ENCODE measurements at regions not wholly inside any gene's neighbourhood (a gene's known extent, or its start where the extent isn't known, plus 50 kb on each side); places are given as distances from the start of the nearest gene placed in this dataset.

DNA sequence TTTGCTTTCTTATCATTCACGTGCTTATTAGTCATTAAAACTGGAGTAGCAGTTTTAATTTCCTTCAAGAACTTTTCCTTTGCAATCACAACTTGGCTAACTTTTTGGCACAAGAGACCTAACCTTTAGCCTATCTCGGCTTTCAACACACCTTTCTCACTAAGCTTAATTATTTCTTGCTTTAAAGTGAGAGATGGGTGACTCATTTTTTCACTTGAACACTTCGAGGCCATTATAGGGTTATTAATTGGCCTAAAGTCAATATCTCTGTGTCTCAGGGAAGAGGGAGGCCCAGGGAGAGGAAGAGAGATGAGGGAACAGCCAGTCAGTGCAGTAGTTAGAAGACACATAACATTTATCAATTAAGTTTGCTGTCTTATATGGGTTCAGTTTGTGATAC lies 289.8 kb downstream of the RBM43 start:
- no peak for DNase-seq

DNA sequence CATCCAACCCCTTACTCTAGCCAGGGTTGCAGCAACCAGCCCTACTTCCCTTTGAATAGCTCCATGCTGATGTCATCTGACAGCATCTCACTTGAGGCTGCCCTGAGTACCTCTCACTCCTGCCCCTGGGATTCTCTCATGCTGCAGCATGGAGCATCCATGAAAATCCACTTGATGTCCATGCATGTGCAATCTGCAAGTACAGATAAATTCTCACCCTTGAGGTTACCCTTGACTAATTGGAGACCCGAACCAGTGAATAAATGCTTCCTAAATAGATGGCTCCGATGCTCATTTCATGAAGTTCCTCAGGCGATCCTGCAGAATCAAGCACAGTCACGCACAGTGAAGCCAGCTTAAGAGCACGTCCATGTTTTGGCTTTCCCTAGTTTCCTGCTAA lies 298.3 kb downstream of the RBM43 start:
- no peak for DNase-seq

DNA sequence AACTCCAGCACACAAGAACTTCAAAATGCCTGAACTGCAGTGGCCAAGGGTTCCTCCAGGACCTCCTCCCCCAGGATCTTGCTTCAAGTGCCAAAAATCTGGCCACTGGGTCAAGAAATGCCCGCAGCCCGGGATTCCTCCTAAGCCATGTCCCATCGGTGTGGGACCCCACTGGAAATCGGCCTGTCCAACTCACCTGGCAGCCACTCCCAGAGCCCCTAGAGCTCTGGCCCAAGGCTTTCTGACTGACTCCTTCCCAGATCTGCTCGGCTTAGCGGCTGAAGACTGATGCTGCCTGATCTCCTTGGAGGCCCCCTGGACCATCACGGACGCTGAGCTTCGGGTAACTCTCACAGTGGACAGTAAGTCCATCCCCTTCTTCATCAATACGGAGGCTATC lies 306.4 kb downstream of the RBM43 start:
- DNase-seq, result no peak

DNA sequence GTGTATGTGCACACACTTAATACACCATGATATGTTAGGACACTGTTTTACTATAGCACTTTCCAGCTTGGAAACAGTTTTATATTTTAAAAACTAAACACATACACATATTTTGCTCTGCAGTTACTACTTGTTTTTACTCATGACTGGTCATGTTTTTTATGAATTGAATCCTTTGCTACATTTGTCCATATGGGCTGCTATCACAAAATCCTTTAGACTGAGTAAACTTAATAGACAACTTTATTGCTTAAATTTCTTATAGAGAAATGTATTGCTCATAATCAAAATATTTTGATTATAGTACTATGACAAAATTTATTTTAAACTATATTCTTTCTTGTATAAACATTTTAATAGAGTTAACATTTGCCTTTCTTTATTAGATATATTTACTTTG lies 314.8 kb downstream of the RBM43 start:
- DNase-seq, result no peak

DNA sequence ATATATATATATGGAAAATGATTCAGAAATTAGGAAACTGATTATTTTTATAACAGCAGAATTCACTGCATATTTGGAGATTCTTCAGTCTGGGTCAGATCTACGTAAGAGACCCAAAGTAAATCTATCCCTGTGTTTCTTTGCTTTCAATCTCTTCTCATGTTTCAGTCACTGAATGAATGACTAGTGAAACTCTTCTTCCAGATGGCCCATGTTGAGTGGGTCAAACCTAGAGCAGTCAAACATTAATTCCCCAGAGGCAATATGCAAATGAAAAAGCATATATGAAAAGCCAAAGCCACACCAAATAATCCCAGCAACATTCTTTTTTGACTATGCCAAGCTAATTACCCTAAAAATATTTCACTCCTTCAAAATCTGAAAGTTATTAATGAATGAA lies 317.3 kb downstream of the RBM43 start:
- no peak for DNase-seq

DNA sequence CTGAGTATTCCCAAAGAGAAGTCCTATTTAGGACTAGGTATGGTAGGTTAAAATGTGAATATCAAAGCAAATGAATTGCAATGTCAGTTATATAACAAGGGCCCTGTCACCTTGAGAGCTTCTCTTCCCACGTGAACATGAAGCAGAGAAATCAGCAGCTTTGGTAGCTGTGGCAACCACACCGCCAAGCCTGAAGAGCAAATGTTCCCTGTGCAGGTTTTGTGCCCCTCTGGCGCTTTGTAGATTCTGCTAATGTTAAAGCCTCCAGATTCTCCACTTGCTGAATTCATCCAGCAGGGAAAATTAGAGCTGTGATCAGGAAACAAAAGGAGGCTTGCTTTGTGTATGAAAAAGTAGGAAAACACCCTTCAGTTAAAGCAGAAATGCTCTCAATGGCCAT lies 322.6 kb downstream of the RBM43 start:
- DNase-seq, result no peak

DNA sequence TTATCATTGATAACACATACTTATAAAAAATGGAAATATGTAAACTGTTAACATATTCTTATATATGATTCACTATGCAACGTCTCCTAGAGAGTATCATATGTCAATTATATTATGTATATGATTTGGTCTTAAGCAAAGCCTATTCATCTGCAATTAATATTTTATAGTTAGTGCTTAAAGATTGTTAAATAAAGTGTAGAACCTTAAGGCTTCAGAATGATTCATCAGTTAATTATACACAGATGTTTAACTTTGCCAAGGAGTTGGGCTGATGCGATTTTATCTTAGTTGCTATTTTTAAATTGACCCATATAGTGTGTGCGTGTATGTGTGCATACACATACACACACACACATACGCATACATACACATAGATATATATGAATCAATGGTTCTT lies 323.1 kb downstream of the RBM43 start:
- DNase-seq, result no peak

DNA sequence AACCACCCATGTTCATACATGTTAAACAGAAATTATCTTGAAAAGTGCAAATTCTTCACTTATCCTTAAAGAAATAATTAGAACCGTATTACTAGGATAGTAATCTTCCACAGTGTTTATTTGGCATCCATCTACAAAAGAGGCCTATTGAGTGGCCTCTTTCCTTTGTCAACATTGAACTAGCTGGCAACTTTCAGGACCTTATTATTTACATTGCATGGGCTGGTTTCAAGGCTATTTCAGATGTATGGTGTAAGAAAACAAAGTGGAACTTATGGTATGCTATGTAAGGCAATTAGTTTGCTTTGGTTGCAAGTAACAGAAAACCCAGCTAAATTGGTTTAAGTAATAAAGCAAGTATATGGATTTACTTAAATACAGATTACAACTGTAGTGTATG lies 324.6 kb downstream of the RBM43 start:
- no peak for DNase-seq

DNA sequence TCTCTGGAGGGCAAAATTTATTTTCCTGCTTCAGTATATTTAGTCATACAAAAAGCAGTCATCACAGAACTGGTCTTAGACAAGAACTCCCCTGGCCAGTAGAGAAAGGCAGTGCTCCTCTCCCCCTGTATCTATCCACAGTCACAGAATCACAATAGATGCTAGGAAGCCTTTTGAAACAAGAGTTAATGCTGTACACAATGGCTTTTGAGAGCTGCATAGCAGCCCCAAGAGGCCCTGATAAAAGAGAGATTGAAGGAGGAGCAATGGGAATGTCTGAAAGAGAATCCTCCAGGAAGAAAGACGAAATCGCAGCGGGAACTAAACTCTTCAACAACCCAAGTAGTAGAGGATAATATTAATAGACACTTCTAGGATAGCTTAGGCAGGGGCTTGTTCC lies 330.2 kb downstream of the RBM43 start:
- no peak for DNase-seq

DNA sequence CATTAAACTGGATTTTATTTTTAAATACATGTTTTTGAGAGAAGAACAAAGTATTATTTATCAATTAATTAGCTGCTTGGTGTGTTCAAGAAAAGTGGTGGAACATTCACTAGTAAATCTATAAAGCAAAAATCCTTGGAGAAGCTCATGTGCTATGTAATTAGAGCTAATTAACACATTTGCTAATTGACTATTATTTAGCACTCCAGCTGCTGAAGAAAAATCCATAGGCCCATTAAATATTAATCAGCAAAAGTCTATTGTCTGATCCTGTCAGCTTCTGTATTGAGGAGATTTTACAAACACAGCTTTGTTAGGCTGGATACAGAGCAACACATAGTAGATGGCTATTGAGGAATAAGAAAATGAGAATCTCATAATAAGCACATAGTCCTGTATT lies 336.1 kb downstream of the RBM43 start:
- DNase-seq, result no peak

DNA sequence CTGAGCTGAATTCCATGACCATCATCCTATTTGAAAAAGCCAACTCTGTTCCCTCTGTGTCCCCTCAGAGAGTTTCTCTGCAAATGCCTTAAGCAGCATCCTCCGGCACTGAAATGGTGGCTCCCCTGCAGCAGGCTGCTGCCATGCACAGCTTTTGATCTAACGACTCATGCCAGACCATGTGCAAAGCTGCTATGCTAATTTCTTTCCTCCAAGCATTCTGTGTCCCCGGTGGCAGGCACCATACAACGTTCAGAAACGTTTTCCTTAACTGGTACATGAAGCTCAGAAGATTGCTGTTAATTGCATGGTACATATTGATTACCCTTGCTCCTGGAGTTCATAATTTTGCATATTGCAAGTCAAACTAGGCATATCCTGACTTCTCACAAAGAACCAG lies 336.8 kb downstream of the RBM43 start:
- no peak for DNase-seq

DNA sequence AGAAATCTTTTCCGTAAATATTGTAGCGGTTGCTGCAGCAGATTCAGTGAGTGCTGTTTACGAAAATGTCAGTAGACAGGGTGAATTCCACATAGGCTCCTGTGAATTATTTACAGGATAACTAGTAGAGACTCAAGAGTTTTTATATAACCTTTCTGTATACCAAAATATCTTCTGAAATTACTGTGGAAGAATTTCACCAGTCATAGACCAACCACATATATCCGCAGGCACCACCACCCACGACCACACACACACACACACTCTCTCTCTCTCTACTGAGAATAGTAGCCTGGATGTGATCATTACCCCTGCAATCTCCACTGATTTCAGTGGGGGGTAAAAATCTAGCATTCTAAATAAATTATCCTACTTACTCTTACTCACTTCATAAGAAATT lies 341.8 kb downstream of the RBM43 start:
- DNase-seq, result no peak

DNA sequence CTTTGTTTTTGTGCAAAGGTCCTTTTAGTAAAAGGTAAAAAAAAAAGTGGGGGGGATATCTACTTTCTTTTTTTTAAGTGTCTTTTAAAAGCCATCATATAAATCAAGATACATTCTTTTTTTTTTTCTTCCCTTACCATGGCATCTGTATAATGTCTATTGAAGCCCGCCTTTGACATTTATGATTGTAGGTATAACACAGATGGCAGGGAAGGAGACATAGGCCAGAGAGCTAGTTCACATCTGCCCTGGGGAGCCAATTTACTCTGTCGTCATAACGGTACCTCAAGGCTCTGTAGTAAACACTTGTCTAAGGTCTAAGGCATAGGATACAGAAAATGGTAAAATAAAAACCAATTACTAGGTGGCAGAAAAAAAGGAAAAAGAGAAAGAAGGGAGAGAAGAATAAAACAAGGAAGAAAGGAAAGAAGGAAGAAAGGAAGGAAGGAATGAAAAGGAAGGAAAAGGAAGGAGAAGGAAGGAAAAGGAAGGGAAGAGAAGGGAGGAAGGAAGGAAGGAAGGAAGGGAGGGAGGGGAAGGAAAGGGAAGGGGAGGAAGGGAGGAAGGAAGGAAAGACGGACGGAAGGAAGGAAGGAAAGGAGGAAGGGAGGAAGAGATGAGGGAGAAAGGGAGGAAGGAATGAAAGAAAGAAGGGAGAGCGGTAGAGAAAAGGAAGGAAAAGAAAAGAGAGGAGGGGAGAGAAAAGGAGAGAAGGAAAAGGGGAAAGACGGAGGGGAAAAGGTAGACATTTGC lies 343.5 kb downstream of the RBM43 start:
- no peak for DNase-seq

DNA sequence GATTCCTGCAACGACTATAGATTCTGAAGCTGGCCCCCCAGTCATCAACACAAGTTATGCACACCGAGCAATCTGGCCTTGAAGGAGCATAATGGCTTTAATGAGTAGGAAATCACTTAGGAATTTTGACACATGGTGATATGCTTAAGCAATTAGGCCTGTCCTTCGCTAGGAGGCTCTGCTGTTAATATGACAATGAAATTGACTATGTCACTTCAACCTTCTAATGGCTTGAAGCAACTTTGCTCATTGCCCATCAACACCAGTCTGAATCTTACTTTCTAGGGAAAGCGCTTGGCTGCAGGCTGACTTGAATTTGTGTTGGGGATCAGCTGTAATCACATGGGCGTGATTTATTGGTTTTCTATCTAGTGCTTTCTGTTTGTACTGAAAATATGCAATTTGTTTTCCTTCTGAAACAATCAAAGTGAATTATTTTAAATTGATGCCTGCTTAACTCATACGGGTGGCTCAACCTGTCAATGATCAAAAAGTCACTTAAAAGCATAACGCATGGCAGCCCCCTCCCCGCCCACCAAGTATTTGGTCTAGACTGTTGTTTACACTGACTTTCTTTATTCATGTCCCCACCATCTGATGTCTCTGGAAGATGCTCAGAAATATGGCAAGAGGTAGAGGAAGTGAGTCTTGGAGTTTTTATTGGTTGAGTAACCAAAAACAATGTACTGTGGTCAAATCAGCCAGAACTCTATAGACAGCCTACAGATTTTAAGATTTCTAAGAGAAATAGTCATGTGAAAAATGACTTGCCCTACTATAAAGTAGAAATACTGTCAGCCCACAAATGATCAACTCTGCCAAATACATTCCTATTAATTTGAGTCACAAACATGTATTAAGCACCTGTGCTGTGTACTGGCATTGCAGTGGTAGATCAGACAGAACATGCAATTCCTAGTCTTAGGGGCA lies 344.9 kb downstream of the RBM43 start:
- DNase-seq, result no peak

DNA sequence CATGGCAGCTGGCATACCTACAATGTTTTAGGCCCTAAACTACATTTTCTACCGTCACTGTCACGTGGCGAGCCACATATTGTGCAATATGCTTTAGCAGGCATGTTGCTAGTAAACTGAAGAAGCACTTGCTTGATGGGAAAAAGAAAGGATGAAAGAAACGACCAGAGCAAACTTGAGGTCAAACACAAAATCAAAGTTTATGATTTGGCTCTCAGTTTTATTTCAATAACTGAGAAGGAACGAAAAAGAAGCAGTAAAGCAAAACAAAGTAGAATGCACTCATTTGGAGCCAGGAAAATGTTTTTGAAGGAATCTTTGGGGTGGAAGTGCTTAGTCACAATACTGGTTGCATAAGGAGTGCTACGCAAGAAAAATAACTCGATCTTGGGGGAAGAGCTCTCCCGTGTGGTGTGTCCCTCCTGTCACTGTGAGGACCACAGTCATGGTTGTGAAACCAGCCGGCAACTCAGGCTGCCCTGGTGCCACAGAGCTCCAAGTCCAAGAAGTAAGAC lies 349.8 kb downstream of the RBM43 start:
- DNase-seq, result peak; percentile 77

DNA sequence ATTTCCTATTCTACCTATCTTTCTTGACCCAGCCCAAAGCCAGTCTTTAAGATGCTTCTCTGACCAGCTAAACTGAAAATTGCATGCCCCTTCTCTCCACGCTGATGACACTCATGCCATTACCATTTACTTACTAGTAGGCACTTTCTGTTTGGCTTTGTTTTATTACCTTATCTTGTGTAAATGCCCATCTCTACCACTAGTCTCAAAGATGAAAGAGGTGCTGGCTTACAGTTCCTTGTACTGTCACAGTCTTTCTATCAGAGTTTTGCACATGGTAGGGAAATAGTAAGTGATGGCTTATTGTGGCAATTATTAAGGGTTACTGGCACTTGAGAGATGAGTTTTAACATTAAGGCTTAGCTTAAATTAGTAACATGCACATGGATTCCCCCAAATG lies 352.1 kb downstream of the RBM43 start:
- DNase-seq, result no peak

DNA sequence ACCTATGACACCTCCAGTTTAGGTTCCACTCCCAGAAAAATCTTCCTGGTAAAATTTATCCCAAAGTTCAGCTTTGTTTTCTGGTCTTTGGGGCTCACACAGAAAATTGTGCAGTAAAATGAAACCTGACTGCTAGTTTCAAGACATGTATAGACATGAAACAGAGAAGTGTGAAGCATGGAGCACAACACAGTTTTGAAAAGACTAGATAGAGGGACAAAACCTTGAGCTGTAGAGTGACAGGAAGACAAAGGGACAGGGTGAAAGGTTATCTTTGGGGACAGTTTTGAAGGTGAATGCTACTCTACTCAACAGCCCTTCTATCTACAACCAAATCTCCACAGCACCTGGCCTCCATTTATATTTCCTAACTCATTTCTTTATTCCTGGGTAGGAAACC lies 352.6 kb downstream of the RBM43 start:
- DNase-seq, result no peak

DNA sequence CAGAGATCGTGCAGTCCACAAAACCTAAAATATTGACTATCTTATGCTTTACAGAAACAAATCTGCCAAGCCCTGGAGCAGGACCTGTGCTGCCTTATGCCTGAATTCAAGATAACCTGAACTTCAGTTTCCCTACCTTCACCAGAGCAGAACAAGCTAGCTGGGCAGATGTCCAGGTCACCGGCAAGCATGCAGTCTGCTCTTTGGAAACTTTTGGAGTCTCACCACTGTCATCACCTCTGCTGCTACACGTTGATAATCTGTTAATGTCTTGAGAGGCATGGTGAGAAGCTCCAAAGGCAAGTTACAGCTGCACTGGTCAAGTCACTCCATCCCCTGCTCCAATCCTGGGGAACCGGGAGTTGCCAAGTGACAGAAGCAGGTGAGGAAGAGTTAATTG lies 354.2 kb downstream of the RBM43 start:
- no peak for DNase-seq

DNA sequence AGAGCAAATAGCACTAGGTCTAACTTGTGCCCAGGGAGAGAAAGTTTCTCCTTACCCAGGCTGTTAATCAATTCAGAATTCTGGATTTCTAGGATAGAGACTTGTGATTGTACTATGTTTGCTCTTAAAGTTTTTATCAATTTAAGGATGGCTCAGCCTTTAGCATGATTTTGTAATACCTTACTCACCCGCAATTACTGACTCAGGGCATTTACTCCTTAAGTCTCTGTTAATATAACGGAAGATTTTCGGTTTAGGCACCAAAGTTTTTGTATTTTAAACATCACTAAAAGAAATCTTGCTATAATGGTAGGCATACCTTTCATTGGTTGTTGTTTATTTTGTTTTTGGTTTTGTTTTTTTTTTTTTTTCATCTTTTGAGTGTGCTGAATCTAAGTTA lies 358.2 kb downstream of the RBM43 start:
- DNase-seq, result no peak

DNA sequence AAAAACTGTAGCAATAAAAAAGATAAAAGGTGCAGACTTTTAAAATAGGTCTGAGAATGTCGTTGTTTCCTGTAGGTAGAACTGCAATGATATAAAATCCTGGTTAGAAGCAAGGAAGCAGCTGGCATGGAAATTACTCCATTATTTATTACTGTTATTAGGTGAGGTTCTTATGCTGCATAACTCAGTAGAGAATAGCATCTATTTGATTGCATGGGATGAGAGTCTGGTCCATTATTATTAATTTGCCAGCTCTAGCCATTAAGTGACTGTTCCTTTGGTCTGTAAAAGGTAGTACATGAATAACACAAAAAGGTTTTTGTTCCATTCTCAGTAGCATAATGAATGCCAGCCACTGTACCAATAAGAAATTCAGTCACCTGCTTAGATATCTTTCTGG lies 358.6 kb downstream of the RBM43 start:
- DNase-seq, result no peak

DNA sequence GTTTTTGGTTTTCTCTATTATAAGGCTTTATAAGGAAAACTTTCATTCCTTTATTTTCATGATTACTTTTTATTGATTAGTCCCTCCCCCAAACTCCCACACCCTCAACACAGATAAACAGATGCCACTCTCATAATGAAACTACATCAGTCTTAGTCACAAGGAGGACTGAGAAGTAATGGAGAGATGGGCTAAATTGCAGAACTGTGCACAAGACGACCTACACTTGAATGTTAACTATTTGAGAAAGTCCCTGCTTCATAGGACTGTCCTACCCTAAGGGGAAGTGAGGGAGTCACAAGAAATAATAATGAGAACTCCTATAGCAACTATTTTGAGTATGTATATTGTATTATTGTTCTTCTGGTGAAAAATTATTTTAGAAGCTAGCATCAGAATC lies 360.8 kb downstream of the RBM43 start:
- no peak for DNase-seq

DNA sequence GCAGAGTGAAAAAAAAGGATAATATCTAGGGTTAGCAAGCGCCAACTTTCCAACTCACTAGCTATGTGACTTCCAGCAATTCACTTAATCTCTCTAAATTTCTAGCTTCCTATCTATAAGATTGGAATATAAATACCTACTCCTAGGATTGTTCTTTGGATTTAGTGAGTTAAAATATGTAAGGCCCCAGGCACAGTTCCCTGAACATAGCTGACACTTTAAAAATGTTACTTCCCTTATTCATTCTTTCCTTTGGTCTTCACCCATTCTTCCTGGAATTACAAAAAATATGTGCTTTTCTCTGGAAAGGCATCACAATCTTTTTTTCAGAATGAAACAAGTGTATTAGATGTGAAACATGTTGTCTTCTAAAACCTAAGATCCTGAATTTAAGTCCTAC lies 365.7 kb downstream of the RBM43 start:
- DNase-seq, result no peak

DNA sequence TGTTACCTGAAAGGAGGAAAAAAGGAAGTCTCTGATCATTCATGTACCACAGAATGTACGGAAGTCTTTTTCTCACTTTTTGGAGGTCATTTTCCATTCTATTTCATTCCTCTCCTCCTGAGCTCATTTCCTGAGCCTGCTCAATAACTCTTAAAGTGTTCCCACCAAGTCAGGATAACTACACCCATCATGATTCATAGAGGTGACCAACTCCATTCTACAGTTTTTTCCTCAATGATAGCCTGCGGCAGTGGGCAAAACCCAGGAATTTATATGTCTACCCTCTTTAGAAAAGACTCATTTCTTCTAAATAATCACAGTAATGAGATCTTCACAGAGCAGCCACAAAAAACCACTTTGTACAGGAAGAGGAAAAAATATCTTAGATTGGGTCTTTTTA lies 372.5 kb downstream of the RBM43 start:
- no peak for DNase-seq

DNA sequence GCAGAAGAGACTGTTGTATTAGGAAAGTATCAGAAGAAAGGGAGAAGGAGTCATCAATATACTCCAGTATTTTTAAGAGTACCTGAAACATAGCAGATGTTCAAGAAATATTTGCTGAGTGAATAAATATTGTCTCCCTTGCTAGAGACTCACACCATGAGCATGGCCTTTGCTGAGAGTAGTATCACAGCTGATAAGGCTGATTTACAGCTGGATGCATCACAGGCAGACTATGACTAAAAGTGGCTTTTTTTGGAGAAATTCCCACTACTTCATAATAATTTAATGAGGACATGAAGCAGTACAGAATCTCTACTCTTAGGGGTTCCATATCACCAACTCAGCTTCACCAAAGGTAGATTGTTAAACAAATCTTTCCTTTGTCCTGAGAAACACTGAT lies 373.3 kb downstream of the RBM43 start:
- DNase-seq, result no peak

Data from inflammatory macrophage treated with lipopolysaccharide for 4 hours (primary cell).